Activated T-cell treated with anti-CD3 and anti-CD28 coated beads, Interleukin-2, amount 50 U/mL, for 4 hours (primary cell): ENCODE measurements at regions not wholly inside any gene's neighbourhood (a gene's known extent, or its start where the extent isn't known, plus 50 kb on each side); places are given as distances from the start of the nearest gene placed in this dataset.

Source experiments
- ATAC-seq, 2 donors: fragments of 200-7000 bp; cut with Tn5 transposase; one replicate each; pipeline ENCODE4 v1.10.0; 2021
- DNase-seq: peaks from one replicate; pipeline ENCODE4 v3.0.0-alpha.2; 2020
- H3K27me3 Mint-ChIP-seq: one replicate; pipeline ENCODE4 v1.8.0; 2021; ENCODE audit warnings: low read depth, mixed read lengths
- H3K36me3 Mint-ChIP-seq: one replicate; pipeline ENCODE4 v1.8.0; 2022; ENCODE audit warnings: mixed read lengths; ENCODE audit not compliant: insufficient read depth
- H3K4me1 Mint-ChIP-seq: one replicate; pipeline ENCODE4 v1.8.0; 2021; ENCODE audit warnings: low read depth, mixed read lengths
- H3K4me3 Mint-ChIP-seq: one replicate; pipeline ENCODE4 v1.8.0; 2021; ENCODE audit warnings: mild to moderate bottlenecking, moderate library complexity, mixed read lengths
- H3K9me3 Mint-ChIP-seq: one replicate; pipeline ENCODE4 v1.8.0; 2021; ENCODE audit warnings: mixed read lengths

- Mint-ChIP-seq H3K36me3 (no peaks in the 10 kb centered on the region), H3K4me3 (no peak overlapping the region), H3K4me1 (no peaks in the 10 kb centered on the region), H3K27me3 (no peaks in the 10 kb centered on the region), H3K9me3 (no peaks in the 10 kb centered on the region)
- DNase-seq (no peak), ATAC-seq (no peak)
Observed at GRCh38 chr7:145216866-145217265, 381.0 kb upstream of the TPK1 start.

DNA sequence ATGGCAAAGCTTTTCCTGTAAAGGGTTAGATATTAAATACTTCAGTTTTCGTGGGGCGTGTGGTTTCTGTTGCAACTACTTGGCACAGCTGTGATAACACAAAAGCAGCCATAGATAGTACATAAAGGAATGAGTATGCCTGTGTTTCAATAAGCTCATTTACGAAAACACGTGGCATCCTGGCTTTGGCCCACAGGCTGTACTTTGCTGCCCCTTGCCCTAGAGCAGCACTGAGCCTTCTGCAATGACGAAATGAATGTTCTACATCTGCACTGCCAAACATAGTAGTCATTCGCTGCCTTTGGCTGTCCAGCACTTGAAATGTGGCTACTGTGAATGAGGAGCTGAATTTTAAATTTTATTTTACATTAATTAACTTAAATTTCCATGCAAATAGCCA lies 376.2 kb upstream of the TPK1 start:
- no peak for DNase-seq
- Mint-ChIP-seq H3K4me3 (no peak overlapping the region), H3K9me3 (no peaks in the 10 kb centered on the region), H3K36me3 (no peaks in the 10 kb centered on the region), H3K4me1 (no peaks in the 10 kb centered on the region), H3K27me3 (no peaks in the 10 kb centered on the region)
- no peak for ATAC-seq

GRCh38 chr7:145211211-145211610 lies 375.4 kb upstream of the TPK1 start:
- Mint-ChIP-seq H3K27me3 (no peaks in the 10 kb centered on the region), H3K4me1 (no peaks in the 10 kb centered on the region), H3K9me3 (no peaks in the 10 kb centered on the region), H3K4me3 (no peak overlapping the region), H3K36me3 (no peaks in the 10 kb centered on the region)
- DNase-seq (no peak), ATAC-seq (no peak)

GRCh38 chr7:145193951-145194350 lies 358.1 kb upstream of the TPK1 start:
- no peak overlapping the region for H3K4me3 Mint-ChIP-seq
- DNase-seq (no peak), ATAC-seq (no peak)
- no peaks in the 10 kb centered on the region for H3K9me3 Mint-ChIP-seq
- no peaks in the 10 kb centered on the region for H3K36me3 Mint-ChIP-seq
- no peaks in the 10 kb centered on the region for H3K4me1 Mint-ChIP-seq
- H3K27me3 Mint-ChIP-seq = no peaks in the 10 kb centered on the region

- no peak for ATAC-seq
- DNase-seq = no peak
- no peaks in the 10 kb centered on the region for H3K9me3 Mint-ChIP-seq
- no peaks in the 10 kb centered on the region for H3K4me1 Mint-ChIP-seq
- H3K27me3 Mint-ChIP-seq = no peaks in the 10 kb centered on the region
- H3K4me3 Mint-ChIP-seq = no peak overlapping the region
- no peaks in the 10 kb centered on the region for H3K36me3 Mint-ChIP-seq
Observed at GRCh38 chr7:145184956-145185355, 349.1 kb upstream of the TPK1 start.

DNA sequence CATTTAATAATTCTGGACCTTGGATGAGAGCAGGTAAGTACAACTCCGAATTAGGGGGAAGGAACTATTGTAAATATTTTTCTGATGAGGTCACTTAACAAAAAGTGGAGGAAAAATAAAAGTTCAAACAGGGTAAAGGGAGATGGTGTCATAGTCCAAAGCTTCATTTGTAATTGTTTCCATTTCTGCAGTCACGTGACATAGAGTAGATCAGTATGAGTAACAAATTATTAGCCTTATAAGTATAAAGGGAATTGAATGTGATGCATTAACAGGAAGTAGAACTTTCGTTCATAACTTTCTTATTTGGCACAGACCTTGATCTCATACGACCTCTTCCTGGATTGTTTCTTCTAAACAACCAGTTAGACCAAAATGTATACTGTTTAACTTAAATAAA lies 347.2 kb upstream of the TPK1 start:
- Mint-ChIP-seq H3K4me1 (no peaks in the 10 kb centered on the region), H3K36me3 (no peaks in the 10 kb centered on the region), H3K4me3 (no peak overlapping the region), H3K9me3 (no peaks in the 10 kb centered on the region), H3K27me3 (no peaks in the 10 kb centered on the region)
- DNase-seq (no peak), ATAC-seq (no peak)

GRCh38 chr7:145175366-145175765 lies 339.5 kb upstream of the TPK1 start:
- peaks cover 3% of the 10 kb centered on the region for H3K9me3 Mint-ChIP-seq
- no peaks in the 10 kb centered on the region for H3K4me1 Mint-ChIP-seq
- DNase-seq = no peak
- H3K27me3 Mint-ChIP-seq = no peaks in the 10 kb centered on the region
- no peaks in the 10 kb centered on the region for H3K36me3 Mint-ChIP-seq
- ATAC-seq = no peak
- H3K4me3 Mint-ChIP-seq = no peak overlapping the region

GRCh38 chr7:145169908-145170307 lies 334.1 kb upstream of the TPK1 start:
- peaks cover 2% of the 10 kb centered on the region for H3K9me3 Mint-ChIP-seq
- H3K4me1 Mint-ChIP-seq = no peaks in the 10 kb centered on the region
- DNase-seq = no peak
- no peaks in the 10 kb centered on the region for H3K36me3 Mint-ChIP-seq
- no peaks in the 10 kb centered on the region for H3K27me3 Mint-ChIP-seq
- no peak for ATAC-seq
- H3K4me3 Mint-ChIP-seq = no peak overlapping the region

- peaks cover 2% of the 10 kb centered on the region for H3K4me1 Mint-ChIP-seq
- no peak for ATAC-seq
- H3K4me3 Mint-ChIP-seq = no peak overlapping the region
- no peaks in the 10 kb centered on the region for H3K27me3 Mint-ChIP-seq
- no peak for DNase-seq
- no peaks in the 10 kb centered on the region for H3K36me3 Mint-ChIP-seq
- H3K9me3 Mint-ChIP-seq = no peaks in the 10 kb centered on the region
Observed at GRCh38 chr7:145168879-145169278, 333.0 kb upstream of the TPK1 start.

DNA sequence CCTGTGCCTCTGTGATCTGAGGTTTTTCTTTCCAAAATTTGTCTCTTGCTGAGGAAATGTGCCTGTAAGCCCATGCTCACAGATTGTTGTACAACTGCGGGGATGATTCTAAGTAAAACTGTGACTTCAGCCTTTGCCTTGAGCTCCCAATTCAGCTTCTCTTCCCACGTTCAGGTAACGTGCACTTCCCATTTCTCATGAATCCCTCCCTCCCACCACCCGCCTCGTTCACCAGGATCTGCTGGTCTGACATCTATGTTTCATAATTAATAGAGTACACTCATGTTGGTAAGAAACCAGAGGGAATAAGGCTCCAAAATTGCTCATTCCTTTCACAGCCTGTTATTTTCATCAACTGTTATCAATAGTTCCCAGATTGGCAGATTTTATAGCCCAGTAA lies 332.6 kb upstream of the TPK1 start:
- Mint-ChIP-seq H3K27me3 (no peaks in the 10 kb centered on the region), H3K9me3 (no peaks in the 10 kb centered on the region), H3K4me3 (no peak overlapping the region), H3K36me3 (no peaks in the 10 kb centered on the region), H3K4me1 (peaks cover 2% of the 10 kb centered on the region)
- DNase-seq (no peak), ATAC-seq (no peak)

- H3K9me3 Mint-ChIP-seq = no peaks in the 10 kb centered on the region
- H3K36me3 Mint-ChIP-seq = no peaks in the 10 kb centered on the region
- H3K4me1 Mint-ChIP-seq = no peaks in the 10 kb centered on the region
- no peak overlapping the region for H3K4me3 Mint-ChIP-seq
- no peak for DNase-seq
- H3K27me3 Mint-ChIP-seq = no peaks in the 10 kb centered on the region
- no peak for ATAC-seq
Observed at GRCh38 chr7:145156834-145157233, 321.0 kb upstream of the TPK1 start.

- no peak for ATAC-seq
- no peaks in the 10 kb centered on the region for H3K9me3 Mint-ChIP-seq
- H3K4me3 Mint-ChIP-seq = no peak overlapping the region
- no peak for DNase-seq
- H3K36me3 Mint-ChIP-seq = no peaks in the 10 kb centered on the region
- no peaks in the 10 kb centered on the region for H3K4me1 Mint-ChIP-seq
- H3K27me3 Mint-ChIP-seq = no peaks in the 10 kb centered on the region
Observed at GRCh38 chr7:145152589-145152988, 316.7 kb upstream of the TPK1 start.

- DNase-seq (no peak), ATAC-seq (no peak)
- H3K27me3 Mint-ChIP-seq = no peaks in the 10 kb centered on the region
- H3K36me3 Mint-ChIP-seq = no peaks in the 10 kb centered on the region
- H3K4me3 Mint-ChIP-seq = no peak overlapping the region
- H3K4me1 Mint-ChIP-seq = no peaks in the 10 kb centered on the region
- no peaks in the 10 kb centered on the region for H3K9me3 Mint-ChIP-seq
Observed at GRCh38 chr7:145151676-145152075, 315.8 kb upstream of the TPK1 start.

- Mint-ChIP-seq H3K4me3 (no peak overlapping the region), H3K4me1 (no peaks in the 10 kb centered on the region), H3K36me3 (no peaks in the 10 kb centered on the region), H3K9me3 (no peaks in the 10 kb centered on the region), H3K27me3 (no peaks in the 10 kb centered on the region)
- ATAC-seq (no peak), DNase-seq (no peak)
Observed at GRCh38 chr7:145147865-145148264, 312.0 kb upstream of the TPK1 start.

DNA sequence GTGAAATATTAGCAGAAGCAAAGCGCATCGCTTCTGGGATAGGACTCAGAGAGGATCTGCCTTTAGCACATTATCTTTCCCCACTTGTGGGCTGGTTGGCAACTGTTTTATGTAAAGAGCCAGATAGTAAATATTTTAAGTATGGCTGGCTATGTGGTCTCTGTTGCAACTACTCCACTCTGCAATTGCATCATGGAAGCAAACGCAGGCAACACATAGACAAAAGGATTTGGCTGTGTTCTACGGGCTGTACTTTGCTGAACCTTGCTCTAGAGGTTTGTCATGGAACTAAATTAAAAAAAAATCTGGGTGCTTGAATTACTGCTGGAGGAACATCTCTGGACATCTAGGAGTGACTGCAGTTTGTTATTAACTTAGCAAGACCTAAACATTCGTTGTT lies 307.8 kb upstream of the TPK1 start:
- Mint-ChIP-seq H3K36me3 (no peaks in the 10 kb centered on the region), H3K4me1 (no peaks in the 10 kb centered on the region), H3K4me3 (no peak overlapping the region), H3K27me3 (no peaks in the 10 kb centered on the region), H3K9me3 (no peaks in the 10 kb centered on the region)
- DNase-seq (no peak), ATAC-seq (no peak)

GRCh38 chr7:145134377-145134776 lies 298.5 kb upstream of the TPK1 start:
- no peak for ATAC-seq

More at GRCh38 chr7:145134377-145134776, 298.5 kb upstream of the TPK1 start:
- Mint-ChIP-seq H3K4me3 (no peak overlapping the region), H3K4me1 (no peaks in the 10 kb centered on the region), H3K27me3 (peaks cover 5% of the 10 kb centered on the region), H3K36me3 (no peaks in the 10 kb centered on the region), H3K9me3 (no peaks in the 10 kb centered on the region)
- DNase-seq = no peak
